ENCODE measurements at regions not wholly inside any gene's neighbourhood (a gene's known extent, or its start where the extent isn't known, plus 50 kb on each side); places are given as distances from the start of the nearest gene placed in this dataset.

- no peak for TF ChIP-seq POLR2A (IDR thresholded peaks at IDR 0.05)
- no peak for TF ChIP-seq CTCF (IDR thresholded peaks at IDR 0.05 in 4 of 5, conservative IDR thresholded peaks at IDR 0.05 in 1 of 5)
Observed at GRCh38 chr3:176412771-176413170, 784.5 kb downstream of the TBL1XR1 start.

All from gastrocnemius medialis (tissue), 4 donors.